SIG-M5 treated with dmso at 0.1 percent for 504 hours (cell line): ENCODE measurements at regions not wholly inside any gene's neighbourhood (a gene's known extent, or its start where the extent isn't known, plus 50 kb on each side); places are given as distances from the start of the nearest gene placed in this dataset.
A peak's percentile ranks its signal among the peaks of the same experiment; 100 is the strongest.

Source experiments
- DNase-seq: peaks from one replicate; lab custom pipeline; 2025; ENCODE audit not compliant: unreplicated experiment; lab: John Stamatoyannopoulos, UW

DNA sequence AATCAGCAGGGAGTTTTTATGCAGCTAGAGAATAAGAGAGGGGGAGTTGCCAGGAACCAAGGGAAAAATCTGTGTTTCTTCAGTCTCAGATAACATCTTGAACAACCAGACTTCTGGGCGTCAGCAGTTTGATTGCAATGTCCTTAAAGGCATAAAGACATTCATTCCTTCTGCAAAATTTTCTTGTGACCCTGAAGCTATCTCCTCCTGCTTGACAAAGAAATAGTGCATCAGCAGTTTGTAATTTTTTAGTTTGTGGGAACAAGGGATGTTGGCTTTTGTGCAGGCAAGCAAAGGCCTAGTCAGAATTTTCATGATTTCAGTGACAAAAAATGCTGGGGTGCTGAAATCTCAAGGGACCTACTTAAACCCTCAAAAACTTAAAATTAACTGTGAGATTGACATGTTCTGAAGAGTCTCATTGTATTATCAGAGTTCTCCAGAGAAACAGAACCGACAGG, 125.8 kb upstream of the UNC5C start:
- no peak for DNase-seq

GRCh38 chr4:95672811-95673210, 124.0 kb upstream of the UNC5C start:
- no peak for DNase-seq

- DNase-seq: no peak
These were observed 111.9 kb upstream of the UNC5C start for GRCh38 chr4:95660719-95661118.

- DNase-seq: no peak
These were observed 103.1 kb upstream of the UNC5C start for GRCh38 chr4:95651891-95652290.

GRCh38 chr4:95644417-95644816, 95.6 kb upstream of the UNC5C start:
- DNase-seq: no peak

DNA sequence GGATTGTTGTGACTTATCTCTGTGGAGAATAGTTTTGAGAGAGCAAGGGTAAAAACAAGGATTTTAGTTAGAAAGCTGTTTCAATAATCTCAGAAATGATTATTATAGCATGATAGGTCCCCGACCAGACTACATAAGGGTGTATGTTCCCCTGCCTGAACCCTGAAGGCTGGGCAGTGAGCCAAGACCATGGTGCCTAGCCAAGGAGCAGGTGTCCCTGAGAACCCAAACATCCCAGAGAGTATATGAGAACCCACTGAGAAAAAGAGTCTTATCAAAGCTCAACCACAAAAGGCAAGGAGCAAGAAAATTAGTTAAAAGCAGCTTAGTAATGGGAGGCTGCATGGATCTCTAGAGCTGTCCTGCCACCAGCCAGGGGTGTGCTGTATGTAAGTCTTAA, 94.9 kb upstream of the UNC5C start:
- DNase-seq: no peak

DNA sequence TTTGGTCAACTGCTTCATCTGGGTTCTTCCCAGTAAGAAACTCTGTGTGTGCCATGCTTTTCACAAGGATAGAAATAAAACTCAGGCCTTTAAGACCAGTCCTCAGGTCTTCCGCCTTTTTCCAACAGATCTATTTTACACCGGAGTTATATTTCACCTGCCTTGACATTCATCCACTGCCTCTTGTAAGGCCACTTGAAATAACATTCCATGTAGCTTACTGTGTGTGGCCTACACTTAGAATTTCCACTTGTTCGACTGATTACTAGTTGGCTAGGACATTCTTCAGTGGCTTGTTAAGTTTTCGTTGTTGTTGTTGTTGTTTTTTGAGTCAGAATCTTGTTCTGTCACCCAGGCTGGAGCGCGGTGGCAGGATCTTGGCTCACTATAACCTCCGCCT, 92.8 kb upstream of the UNC5C start:
- DNase-seq: no peak

DNA sequence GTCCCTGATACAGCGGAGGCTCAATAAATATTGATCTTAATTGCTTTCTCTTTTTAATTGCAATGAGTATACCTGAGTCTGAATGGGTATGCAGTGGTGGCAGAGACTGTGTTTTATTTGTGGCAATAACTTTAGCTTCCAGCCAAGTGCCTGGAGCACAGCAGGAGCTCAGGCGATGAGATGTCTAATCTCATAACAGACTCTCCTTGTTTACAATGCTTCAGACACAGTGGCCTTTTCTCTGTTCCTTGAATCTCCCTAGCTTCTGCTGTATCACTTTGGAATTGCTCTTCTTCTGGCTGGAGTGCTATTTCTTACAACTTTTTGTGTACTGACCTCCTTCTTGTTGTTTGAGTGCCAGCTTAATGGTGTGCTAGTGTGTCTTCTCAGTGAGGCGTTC, 91.5 kb upstream of the UNC5C start:
- no peak for DNase-seq

- DNase-seq: no peak
These were observed 90.2 kb upstream of the UNC5C start for GRCh38 chr4:95638920-95639501.

DNA sequence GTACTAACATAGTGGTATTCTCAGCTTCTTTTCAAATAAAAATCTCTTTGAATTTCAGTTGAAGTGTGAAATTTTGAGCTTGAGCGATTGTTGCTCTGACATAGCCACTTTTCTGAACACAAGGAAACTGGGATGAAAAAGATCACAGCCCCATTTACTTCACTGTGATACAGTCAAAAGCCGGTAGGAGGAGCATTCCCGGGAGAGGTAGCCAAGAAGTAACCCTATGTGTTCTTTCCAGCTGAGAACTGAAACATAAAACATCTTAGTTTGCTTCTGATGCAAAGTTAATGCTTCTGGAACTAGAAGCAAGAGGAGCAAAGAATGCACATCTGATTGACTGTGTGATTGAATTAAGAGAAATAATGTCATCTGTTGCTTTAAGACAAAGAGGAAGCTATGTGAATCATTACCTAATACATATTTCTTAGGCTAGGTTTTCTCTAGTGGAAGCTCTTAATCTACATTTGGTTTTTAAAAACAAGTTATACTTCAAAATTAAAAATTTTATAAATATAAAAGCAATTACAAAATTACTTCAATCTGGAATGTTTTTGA, 88.3 kb upstream of the UNC5C start:
- DNase-seq: peak; percentile 10

GRCh38 chr4:95636061-95636460, 87.3 kb upstream of the UNC5C start:
- no peak for DNase-seq

DNA sequence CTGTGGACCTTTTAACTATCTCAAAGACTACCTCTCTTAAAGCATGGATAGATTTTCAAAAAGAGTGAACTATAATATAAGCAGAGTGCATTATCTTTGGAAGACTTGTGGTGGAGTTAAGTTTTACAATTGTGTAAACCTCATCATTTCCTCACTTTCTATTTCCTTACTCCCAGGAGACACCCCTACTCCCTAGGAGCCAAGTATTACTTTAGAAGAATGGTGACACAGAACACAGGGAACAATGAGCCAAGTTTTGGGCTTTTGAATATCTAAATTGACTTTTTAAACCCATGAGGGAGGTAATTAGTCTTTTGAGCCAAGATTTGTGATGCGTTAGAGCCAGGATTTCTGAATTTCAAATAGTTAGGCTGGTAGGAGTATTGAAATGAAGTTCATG, 78.9 kb upstream of the UNC5C start:
- DNase-seq: no peak

- no peak for DNase-seq
These were observed 78.3 kb upstream of the UNC5C start for GRCh38 chr4:95627024-95627605.

GRCh38 chr4:95625020-95625419, 76.2 kb upstream of the UNC5C start:
- no peak for DNase-seq

DNA sequence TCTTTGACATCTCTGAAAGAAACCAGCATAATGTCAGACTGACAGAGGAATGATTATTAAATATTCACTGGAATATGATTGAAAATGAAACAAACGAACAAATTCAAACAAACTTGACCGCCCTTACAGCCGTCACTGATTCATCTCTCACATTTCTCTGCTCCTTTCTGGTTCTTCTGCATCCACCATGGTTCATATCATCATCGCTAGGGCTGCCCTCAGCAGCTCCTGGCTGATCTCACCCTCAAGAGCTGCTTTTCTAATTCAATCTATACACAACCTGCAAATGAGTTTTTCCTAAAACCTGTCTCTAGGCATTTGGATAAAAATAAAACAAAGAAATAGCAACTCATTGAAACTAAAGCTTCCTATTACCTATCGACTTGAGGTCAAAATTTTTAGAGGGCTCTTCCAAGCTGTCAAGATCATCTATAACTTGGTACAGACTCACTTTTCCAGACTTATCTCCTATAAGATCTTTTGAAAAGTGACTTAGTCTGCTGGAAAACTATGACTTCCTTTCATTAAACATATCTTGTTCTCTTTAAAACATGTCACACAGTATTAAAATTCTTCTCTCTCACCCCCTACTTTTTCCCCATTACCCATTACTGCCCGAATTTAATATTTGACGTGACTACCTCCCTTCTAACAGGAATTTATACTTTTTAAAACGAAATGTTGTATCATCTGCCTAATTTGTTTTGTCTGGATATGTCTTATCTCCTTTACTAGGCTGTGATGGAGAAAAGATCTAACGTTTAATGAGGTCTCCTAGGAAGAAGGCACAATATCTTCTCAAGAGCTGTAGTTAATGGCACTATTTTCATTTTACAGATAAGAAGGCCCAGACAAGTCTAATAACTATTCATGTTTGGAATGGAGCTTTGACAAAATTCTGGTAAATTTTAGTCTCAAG, 71.0 kb upstream of the UNC5C start:
- DNase-seq: no peak

- DNase-seq: no peak
These were observed 66.0 kb upstream of the UNC5C start for GRCh38 chr4:95614684-95615205.

- no peak for DNase-seq
These were observed 61.3 kb upstream of the UNC5C start for GRCh38 chr4:95610061-95610569.

DNA sequence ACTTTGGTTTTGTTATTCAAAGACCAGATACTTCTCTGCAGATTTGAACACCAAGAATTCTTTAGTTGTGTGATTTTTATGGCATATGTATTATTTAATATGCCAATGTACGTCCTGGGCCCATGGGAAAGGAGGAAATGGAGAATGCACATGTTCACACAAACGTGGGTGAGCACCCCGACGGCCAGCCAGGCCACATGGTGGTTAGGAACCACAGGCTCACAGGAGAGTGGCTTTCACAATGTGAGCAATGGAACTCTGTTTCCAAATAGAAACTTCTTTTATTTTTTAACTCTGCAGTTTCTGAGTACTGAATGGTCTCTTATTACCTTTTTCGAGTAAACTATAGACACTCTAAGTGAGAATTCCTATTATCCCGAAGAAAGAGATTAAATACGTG, 58.0 kb upstream of the UNC5C start:
- DNase-seq: no peak

- DNase-seq: no peak
These were observed 54.6 kb upstream of the UNC5C start for GRCh38 chr4:95603393-95603792.

- DNase-seq: no peak
These were observed 54.1 kb upstream of the UNC5C start for GRCh38 chr4:95602872-95603271.

DNA sequence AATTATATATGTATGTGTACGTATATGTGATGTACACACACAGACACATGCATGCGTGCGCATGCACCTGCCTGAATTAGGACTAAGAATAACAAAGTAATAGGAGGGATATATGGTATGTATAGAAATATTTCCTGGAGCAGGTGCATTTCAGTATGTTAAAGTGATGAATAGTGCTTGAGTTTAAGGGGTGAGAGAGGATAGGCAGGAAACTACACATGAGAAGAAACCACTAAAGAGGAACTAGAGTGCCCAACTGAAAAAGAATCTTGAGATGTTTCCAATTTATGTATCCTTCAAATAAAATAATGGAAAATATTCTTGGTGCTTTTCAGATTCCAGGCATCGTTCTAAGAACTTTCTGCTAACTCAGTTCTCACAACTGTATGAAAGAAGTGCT, 52.6 kb upstream of the UNC5C start:
- DNase-seq: no peak
